NT2/D1 (cell line): ENCODE measurements at regions not wholly inside any gene's neighbourhood (a gene's known extent, or its start where the extent isn't known, plus 50 kb on each side); places are given as distances from the start of the nearest gene placed in this dataset.

ENCODE experiments used
- YY1 ChIP-seq: IDR thresholded peaks from 2 replicates; pipeline ENCODE4 v1.6.1; 2011; ENCODE audit not compliant: insufficient read length, insufficient read depth
- ZNF274 ChIP-seq: IDR thresholded peaks from 2 replicates; pipeline ENCODE4 v1.6.1; 2011; ENCODE audit warnings: mild to moderate bottlenecking, low read depth, low read length

DNA sequence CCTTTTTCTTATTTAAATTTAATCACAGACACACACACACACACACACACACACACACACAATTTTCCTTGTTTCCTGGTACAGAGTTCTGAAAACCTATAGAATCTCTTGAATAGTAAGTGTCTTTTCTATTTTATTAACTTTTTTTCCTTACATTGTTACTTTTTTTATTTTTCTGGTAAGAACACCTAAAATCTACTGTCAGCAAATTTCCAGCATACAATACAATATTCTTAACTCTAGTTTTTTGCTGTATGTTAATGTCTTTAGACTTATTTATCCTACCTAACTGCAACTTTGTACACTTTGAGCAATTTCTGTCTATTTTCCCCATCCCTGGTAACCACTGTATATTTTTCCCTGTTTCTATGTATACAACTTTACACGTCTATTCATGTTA, 1179.8 kb downstream of the SLITRK1 start:
- no peak for TF ChIP-seq YY1
- TF ChIP-seq ZNF274, result no peak
